Transverse colon (tissue), 4 donors: ENCODE measurements at regions not wholly inside any gene's neighbourhood (a gene's known extent, or its start where the extent isn't known, plus 50 kb on each side); places are given as distances from the start of the nearest gene placed in this dataset.

Experiments used
- CTCF ChIP-seq, 5 experiments: fragments of 200-600 bp in 3 of 5; fragments of 450-650 bp in 2 of 5; sonication (generic) in 3 of 5; IDR thresholded peaks; 1 replicate in 2 of 5; 2 replicates in 3 of 5; pipeline ENCODE4 v1.5.1; 2016 to 2017; ENCODE audit warnings: antibody characterized with exemption in 5 of 5, inconsistent platforms in 3 of 5, mild to moderate bottlenecking in 2 of 5, moderate library complexity in 1 of 5
- EP300 ChIP-seq: sonication (generic); formaldehyde crosslinking; IDR thresholded peaks from one replicate; pipeline ENCODE4 v1.6.1; 2017; ENCODE audit warnings: antibody characterized with exemption, low read depth
- POLR2A ChIP-seq: fragments of 450-650 bp; IDR thresholded peaks from one replicate; pipeline ENCODE4 v1.6.1; 2016; ENCODE audit warnings: antibody characterized with exemption, mild to moderate bottlenecking, moderate library complexity
- POLR2AphosphoS5 ChIP-seq, 3 donors: sonication (generic); formaldehyde crosslinking; IDR thresholded peaks; one replicate each; pipeline ENCODE4 v1.6.1; 2016; ENCODE audit warnings: antibody characterized with exemption in 3 of 3

- no peak for TF ChIP-seq CTCF (IDR thresholded peaks at IDR 0.05)
- TF ChIP-seq POLR2A: no peak
- TF ChIP-seq EP300: no peak
- TF ChIP-seq POLR2AphosphoS5 (IDR thresholded peaks at IDR 0.05): no peak
These were observed 64.3 kb downstream of the SMIM38 start for GRCh38 chr11:69219991-69220390.
